GM19397 (cell line): ENCODE measurements at regions not wholly inside any gene's neighbourhood (a gene's known extent, or its start where the extent isn't known, plus 50 kb on each side); places are given as distances from the start of the nearest gene placed in this dataset.
"Not testable (repeated sequence)": the region's sequence is repeated elsewhere in the genome, so short reads cannot be mapped to it uniquely, and the experiment has no call there.

Experiments
- ATAC-seq: cut with Tn5 transposase; IDR thresholded peaks from one replicate; pipeline ENCODE4 v1.9.1; 2021; ENCODE audit warnings: mild to moderate bottlenecking, moderate library complexity; ENCODE audit not compliant: unreplicated experiment

DNA sequence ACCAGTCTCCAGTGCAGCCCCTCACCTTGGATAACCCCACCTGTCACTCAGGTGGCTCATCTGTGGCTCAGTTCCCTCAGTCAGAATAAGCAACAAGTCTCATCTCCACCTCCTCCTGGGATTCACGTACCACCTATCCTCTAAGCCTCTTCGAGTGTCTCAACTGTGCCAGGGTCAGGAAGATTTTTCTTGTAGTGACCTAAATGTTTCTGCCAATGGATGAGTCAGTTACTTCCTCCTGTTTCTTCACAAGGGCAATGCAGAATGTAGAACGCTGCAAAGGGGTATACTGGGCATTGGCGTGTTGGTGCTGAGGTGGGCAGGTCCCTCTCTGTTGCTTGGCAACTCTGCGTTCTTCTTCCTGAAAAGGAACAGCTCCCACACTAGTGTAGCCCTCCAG, 213.3 kb upstream of the CXCR4 start:
- no peak for ATAC-seq

DNA sequence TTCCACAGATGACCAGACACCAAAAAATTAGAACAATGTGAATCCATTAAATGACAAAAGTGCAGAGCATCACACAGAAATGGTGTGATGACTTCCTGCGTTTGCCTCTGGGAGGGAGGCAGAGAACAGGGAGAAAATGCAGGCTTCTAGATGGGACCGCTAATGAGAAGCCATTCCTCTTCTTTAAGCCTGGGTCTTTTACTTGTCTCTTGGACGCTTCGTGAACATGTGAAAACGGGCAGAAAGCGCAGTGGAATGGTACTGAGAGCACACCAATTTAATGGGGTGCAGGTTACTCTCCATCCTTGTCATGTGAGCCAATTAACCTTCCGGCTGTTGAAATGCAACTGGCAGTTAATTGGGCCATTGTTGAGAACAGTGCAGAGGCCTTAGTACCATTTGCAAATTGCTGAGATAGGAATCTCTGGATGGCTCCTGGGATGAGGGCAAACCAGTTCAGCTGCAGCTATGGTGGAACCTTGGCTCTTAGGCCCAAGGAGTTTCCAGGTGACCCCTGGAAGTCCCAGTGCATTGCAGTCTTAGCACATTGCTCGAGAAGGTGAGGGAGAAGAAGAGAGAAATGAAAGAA, 210.4 kb upstream of the CXCR4 start:
- ATAC-seq: no peak

DNA sequence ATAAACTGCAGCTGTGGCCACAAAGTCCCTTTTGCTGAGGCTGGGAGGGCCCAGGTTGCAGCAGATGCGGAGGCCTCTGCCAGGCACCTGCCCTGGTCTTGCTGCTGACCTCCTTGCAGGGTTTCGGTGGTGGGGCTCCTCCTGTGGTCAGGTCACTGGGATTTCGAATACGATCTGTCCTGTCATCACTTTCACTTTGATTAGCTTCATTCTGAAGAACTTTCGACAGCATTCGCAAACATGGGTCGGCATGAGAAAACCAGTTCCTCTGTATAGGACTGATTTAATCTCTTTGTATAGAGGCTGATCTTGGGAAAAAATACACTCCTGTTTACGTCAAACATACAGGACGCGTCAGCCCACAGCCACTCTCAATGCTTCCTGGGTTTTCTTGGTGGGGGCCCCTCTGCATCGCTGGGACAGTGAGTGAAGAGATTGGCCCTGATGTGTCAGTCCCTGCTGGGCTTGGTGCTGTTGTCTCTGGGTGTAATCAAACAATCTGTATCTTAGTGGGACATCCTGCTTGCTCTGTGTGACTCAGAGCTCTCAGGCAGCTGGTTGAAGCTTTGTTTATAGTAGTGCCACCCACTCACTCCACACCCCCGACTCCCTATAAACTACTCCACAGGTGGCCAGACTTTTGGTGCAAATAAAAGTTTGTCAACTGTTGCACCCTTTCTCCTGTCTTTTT, 209.4 kb upstream of the CXCR4 start:
- peak; percentile 81 for ATAC-seq

- ATAC-seq: no peak
These were observed 207.9 kb upstream of the CXCR4 start for GRCh38 chr2:136325844-136326331.

DNA sequence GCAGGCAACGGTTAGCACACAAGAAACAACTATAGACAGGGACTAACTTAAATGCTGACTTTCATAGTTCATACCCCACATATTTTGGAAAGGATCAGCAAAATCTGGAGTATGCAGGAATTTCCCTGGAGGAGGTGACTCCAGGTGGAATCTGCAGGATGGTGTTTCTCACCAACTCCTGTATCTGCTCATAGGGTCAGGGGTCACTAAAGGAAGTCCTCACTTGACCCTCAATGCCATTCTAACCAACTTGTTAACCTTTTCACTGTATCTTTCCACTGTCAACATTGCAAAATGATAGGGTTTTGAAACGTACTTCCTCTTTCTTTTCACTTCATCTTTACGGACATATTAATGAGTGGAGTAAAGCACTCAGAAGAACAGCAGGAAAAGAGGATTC, 207.0 kb upstream of the CXCR4 start:
- ATAC-seq: no peak

- no peak for ATAC-seq
These were observed 206.0 kb upstream of the CXCR4 start for GRCh38 chr2:136323935-136324334.

- ATAC-seq: no peak
These were observed 205.2 kb upstream of the CXCR4 start for GRCh38 chr2:136323195-136323594.

DNA sequence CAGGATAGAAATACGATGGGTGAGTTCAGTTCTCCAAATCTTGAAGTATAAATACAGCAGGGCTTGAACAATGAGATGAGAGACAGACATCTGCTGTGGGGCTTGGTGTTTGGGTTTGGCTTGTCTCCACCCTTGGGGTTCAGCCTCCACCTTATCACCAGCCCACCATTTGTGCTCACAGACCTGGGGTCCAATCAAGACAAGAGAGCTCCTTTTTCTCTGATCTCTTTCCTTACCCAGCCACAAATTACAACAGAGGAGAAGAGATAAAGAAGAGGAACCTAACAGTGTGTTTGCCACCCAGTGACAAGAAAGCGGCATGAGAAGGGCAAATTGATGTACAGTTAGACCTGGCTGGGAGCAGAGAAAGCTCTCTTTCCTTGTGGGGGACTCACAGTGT, 204.5 kb upstream of the CXCR4 start:
- ATAC-seq: no peak

DNA sequence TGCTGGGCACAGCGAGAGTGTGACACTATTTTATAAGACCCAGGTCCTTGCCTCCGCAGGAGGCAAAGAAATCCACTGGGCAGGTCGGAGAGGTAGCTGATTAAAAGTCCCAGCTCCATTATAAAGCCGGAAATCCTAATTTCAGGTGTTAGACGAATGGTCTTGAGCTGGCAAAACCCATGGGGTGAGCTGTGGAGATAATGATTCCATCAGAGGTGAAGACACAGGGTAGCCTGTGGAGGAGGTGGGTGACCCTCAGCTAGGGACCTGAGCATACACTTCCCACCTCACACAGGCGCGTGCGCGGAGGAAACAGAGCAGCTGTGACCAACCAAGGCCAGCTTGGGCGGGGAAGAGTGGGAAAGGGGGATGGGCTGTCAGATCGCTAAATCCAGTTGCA, 201.7 kb upstream of the CXCR4 start:
- no peak for ATAC-seq

DNA sequence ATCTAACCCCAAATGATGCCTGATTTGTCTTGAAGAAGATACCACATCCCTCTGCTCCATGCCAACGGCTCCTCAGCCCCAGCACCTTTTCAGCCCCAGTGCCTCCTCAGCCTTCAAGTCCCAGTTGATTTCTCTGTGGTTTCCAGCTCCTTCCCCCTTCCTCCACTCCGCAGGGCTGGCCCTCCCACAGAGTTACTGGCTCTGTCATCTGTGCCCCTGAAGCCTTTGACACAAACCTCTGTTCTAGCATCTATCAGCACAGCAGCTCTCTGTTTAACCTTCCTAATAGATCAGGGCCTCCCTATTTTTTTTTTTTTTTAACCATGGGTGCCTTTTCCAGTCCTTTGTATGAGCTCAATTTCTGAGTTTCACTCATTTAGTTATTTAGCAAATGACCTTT, 201.3 kb upstream of the CXCR4 start:
- no peak for ATAC-seq

- ATAC-seq: no peak
These were observed 196.3 kb upstream of the CXCR4 start for GRCh38 chr2:136314240-136314639.

GRCh38 chr2:136312568-136312967, 194.6 kb upstream of the CXCR4 start:
- ATAC-seq: not testable (repeated sequence)

- no peak for ATAC-seq
These were observed 193.1 kb upstream of the CXCR4 start for GRCh38 chr2:136310797-136311603.

DNA sequence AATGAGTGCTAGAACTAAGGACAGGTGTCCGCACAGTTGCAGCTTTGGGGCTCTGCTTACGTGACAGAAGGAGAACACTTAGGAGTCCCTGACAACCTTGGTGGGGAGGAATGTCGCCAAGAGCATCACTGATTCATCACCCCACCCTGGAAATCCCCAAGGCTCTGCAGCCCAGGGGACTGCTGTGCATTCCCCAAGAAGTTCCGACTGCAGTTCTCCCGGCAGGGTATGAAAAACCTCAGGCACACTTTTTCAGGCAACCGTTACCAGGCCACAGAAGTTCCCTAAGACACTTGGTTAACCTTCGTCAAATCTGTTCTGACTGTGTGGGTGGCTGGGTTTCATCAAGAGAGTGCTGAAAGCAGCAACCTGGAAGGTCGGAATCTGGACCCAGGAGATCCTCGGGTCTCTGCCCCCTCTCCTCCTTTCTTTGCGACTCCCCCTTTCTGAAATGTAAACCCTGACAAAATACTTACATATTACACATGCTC, 192.1 kb upstream of the CXCR4 start:
- no peak for ATAC-seq

- no peak for ATAC-seq
These were observed 190.7 kb upstream of the CXCR4 start for GRCh38 chr2:136308611-136309010.

- no peak for ATAC-seq
These were observed 188.9 kb upstream of the CXCR4 start for GRCh38 chr2:136306836-136307235.

DNA sequence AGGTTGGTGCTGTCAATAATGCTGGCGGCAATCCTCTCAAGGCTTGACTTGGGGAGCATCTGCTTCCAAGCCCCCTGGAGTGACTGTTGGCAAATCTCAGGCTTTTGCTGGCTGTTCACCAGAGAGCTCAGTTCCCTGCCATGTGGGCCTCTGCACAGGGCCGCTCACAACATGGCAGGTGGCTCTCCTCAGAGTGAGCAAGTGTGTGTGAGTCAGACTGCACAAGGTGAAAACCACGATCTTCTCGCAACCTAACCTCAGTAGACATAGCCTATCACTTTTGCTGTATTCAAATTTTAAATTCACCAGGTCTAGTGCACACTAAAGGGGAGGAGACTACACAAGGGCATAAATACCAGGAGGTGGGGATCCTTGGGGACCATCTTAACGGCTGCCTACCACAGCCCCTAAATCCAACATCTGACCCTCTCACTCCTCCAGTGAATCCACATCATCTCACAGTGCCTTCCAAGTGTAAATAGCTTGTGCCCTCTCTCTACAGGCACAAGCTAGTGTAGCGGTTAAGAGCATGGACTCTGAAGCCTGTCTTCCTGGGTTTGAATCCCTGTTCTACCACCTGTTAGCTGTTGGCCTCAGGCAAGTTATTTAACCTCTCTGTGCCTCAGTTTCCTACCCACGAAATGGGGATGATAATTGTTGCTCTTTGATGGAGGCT, 187.7 kb upstream of the CXCR4 start:
- peak; percentile 91 for ATAC-seq

DNA sequence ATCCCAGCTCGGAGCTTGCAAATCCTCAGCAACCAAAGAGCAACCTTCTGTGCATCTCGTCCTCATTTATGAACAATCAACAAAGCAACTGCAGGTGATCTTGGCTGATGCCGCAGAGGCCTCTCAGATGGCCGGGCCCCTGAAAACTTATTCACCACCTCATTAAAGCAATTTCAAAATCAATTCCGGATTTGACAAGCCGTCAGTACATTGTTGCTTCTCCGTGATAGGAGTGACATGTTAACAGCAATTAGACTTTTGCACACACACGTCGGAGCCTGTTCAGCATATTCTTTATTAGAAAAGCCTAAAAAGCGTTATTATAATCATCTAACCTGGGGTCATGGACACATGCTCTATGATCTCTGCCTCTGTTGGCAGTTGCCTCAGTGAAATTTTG, 183.1 kb upstream of the CXCR4 start:
- ATAC-seq: no peak

DNA sequence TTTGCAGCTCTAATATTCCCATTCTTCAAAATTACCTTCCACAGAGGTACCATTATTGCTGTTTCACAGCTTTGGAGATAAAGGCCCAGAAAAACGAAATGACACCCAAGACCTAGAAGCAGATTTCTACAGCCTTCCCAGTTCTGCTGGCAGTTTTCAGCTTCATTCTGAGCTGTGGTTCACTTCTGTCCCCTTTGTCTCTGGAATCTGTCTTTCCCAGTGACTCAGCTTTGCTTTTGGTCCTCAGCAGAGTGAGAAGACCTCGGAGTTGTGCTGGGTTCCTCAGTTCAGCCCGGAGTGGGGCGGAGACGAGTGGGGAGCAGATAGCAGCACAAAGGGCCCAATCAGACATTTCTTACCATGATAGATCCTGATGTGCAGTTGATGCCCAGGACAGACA, 180.7 kb upstream of the CXCR4 start:
- no peak for ATAC-seq

DNA sequence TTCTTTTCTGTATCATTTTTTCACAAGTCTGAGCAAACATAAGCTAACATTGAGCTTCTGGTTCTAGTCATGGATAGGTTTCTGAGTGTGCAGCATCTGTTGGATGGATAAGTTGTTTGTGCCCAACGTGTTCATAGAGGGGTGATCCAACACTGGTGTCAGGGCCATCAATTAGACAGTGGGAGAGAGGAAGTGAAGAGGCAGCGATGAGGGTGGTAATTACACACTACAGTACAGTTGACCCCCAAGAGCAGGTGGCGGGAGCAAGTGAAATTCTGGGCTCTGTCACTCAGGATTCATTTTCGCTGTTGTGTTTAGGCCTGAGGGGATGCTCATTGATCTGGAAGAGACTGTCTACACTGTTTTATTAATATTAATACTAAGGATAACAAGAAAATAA, 180.0 kb upstream of the CXCR4 start:
- ATAC-seq: no peak

- no peak for ATAC-seq
These were observed 179.4 kb upstream of the CXCR4 start for GRCh38 chr2:136297312-136297711.
